HepG2 (cell line): ENCODE measurements at regions not wholly inside any gene's neighbourhood (a gene's known extent, or its start where the extent isn't known, plus 50 kb on each side); places are given as distances from the start of the nearest gene placed in this dataset.

ENCODE experiments used
- ATAC-seq: fragments of 200-7000 bp; cut with Tn5 transposase; 3 replicates; pipeline ENCODE4 v1.9.1; 2020; ENCODE audit warnings: mild to moderate bottlenecking, moderate library complexity
- BruUV-seq: library from RNA; stranded (reverse); fragments of 400-500 nt; replicated peaks from 2 replicates; lab custom pipeline; 2021; lab: Mats Ljungman, UMichigan
- CTCF ChIA-PET: fragments of 300-600 bp; formaldehyde crosslinking; extraction: SDS; loops from one replicate; lab custom pipeline; 2021; ENCODE audit warnings: low total read pairs, inconsistent platforms, low intra/inter-chr PET ratio; lab: Yijun Ruan, JAX
- POLR2A ChIA-PET: fragments of 350-600 bp; sonication (Branson Sonifier 250); formaldehyde crosslinking; loops from one replicate; lab custom pipeline; 2020; ENCODE audit warnings: antibody characterized with exemption, inconsistent platforms; lab: Yijun Ruan, JAX
- DNase-seq: peaks from one replicate; pipeline ENCODE4 v3.0.0-alpha.2; 2015; ENCODE audit warnings: low spot score
- FAIRE-seq: peaks from 3 replicates; lab custom pipeline; 2011; peaks lifted over from hg19 to GRCh38; lab: Jason Lieb, UNC
- H2AFZ ChIP-seq: one replicate; pipeline ENCODE4 v1.6.1; 2011; ENCODE audit warnings: low read length, inconsistent platforms
- H3K27ac ChIP-seq: fragments of 300-600 bp; 3 replicates; pipeline ENCODE4 v1.8.0; 2011; ENCODE audit warnings: mixed run types, mild to moderate bottlenecking, mixed read lengths, low read length, inconsistent platforms; ENCODE audit not compliant: insufficient read depth; ENCODE audit errors: extremely low read length
- H3K27me3 ChIP-seq, 2 experiments: fragments of 200-600 bp in 1 of 2; 2 replicates in 1 of 2; 3 replicates in 1 of 2; pipeline versions ENCODE4 v1.6.0 to v1.8.0; 2011; ENCODE audit warnings: low read length in 2 of 2, mild to moderate bottlenecking in 2 of 2, moderate library complexity in 2 of 2, inconsistent platforms in 1 of 2; ENCODE audit not compliant: insufficient read depth in 2 of 2, control insufficient read depth in 1 of 2
- H3K36me3 ChIP-seq, 2 experiments: fragments of 200-600 bp in 1 of 2; replicated peaks in 1 of 2; 2 replicates in 1 of 2; 3 replicates in 1 of 2; pipeline versions ENCODE4 v1.5.1 to v1.8.0; 2011; ENCODE audit warnings: low read length in 2 of 2, inconsistent platforms in 1 of 2; ENCODE audit not compliant: insufficient read depth in 2 of 2, control insufficient read depth in 1 of 2
- H3K4me1 ChIP-seq: 2 replicates; pipeline ENCODE4 v1.5.1; 2012; ENCODE audit warnings: low read length, inconsistent platforms; ENCODE audit not compliant: insufficient read depth
- H3K4me2 ChIP-seq: 2 replicates; pipeline ENCODE4 v1.6.0; 2011; ENCODE audit warnings: low read depth, low read length, inconsistent platforms
- H3K4me3 ChIP-seq, 3 experiments: fragments of 200-600 bp in 1 of 3; sonication (generic), shearing (Covaris generic) in 1 of 3; replicated peaks in 1 of 3; 2 replicates each; pipeline ENCODE4 v1.5.1; 2011 to 2016; ENCODE audit warnings: low read length in 3 of 3, inconsistent platforms in 2 of 3, low read depth in 2 of 3, mild to moderate bottlenecking in 2 of 3, control low read depth in 1 of 3, mixed read lengths in 1 of 3; ENCODE audit not compliant: insufficient read depth in 1 of 3
- H3K79me2 ChIP-seq: one replicate; pipeline ENCODE4 v1.6.1; 2011; ENCODE audit warnings: low read length, inconsistent platforms; ENCODE audit not compliant: insufficient read depth
- H3K9ac ChIP-seq: 2 replicates; pipeline ENCODE4 v1.6.0; 2011; ENCODE audit warnings: mild to moderate bottlenecking, low read depth, low read length, inconsistent platforms; ENCODE audit not compliant: insufficient read depth
- H3K9me3 ChIP-seq: 2 replicates; pipeline ENCODE4 v1.5.1; 2012; ENCODE audit warnings: mild to moderate bottlenecking, low read length
- H4K20me1 ChIP-seq: 2 replicates; pipeline ENCODE4 v1.6.0; 2011; ENCODE audit warnings: inconsistent platforms, mild to moderate bottlenecking, low read length, moderate library complexity; ENCODE audit not compliant: insufficient read depth
- CBX2 ChIP-seq, 2 experiments: fragments of 200-600 bp in 1 of 2; sonication (generic); formaldehyde crosslinking in 1 of 2; IDR thresholded peaks; 2 replicates each; pipeline versions ENCODE4 v1.7.0 to v1.8.1; 2018 to 2022; ENCODE audit warnings: low read depth in 2 of 2, low read length in 1 of 2, mild to moderate bottlenecking in 1 of 2, missing genetic modification reagents in 1 of 2
- CHD4 ChIP-seq: fragments of 200-600 bp; sonication (generic); IDR thresholded peaks from 2 replicates; pipeline ENCODE4 v1.7.0; 2017; ENCODE audit warnings: mild to moderate bottlenecking, low read length, borderline replicate concordance
- FIP1L1 ChIP-seq: fragments of 200-400 bp; formaldehyde crosslinking; IDR thresholded peaks from 2 replicates; pipeline ENCODE4 v1.6.1; 2018; ENCODE audit warnings: low read depth, mild to moderate bottlenecking, low read length, moderate library complexity, borderline replicate concordance; ENCODE audit not compliant: insufficient read depth
- FOXJ3 ChIP-seq: sonication (generic); formaldehyde crosslinking; IDR thresholded peaks from 2 replicates; pipeline ENCODE4 v1.4.0; 2020; ENCODE audit warnings: missing genetic modification reagents, mild to moderate bottlenecking, borderline replicate concordance
- HMG20A ChIP-seq: IDR thresholded peaks from 2 replicates; pipeline ENCODE4 v1.6.1; 2016; ENCODE audit warnings: borderline replicate concordance
- JDP2 ChIP-seq: sonication (generic); formaldehyde crosslinking; IDR thresholded peaks from 2 replicates; pipeline ENCODE4 v1.8.1; 2022; ENCODE audit warnings: missing genetic modification reagents, borderline replicate concordance
- NFE2L2 ChIP-seq: fragments of 150-350 bp; IDR thresholded peaks from 2 replicates; pipeline ENCODE4 v1.6.1; 2014; ENCODE audit warnings: low read length
- NR2F6 ChIP-seq, 2 experiments: IDR thresholded peaks; 2 replicates each; pipeline ENCODE4 v1.6.1; 2016; ENCODE audit warnings: antibody characterized with exemption in 1 of 2, mild to moderate bottlenecking in 1 of 2
- POLR2AphosphoS5 ChIP-seq: IDR thresholded peaks from 2 replicates; pipeline ENCODE4 v1.6.1; 2012; ENCODE audit warnings: low read depth, low read length
- RAD51 ChIP-seq: fragments of 450-650 bp; IDR thresholded peaks from 2 replicates; pipeline ENCODE4 v1.6.1; 2016; ENCODE audit warnings: borderline replicate concordance
- RXRA ChIP-seq: sonication (generic); formaldehyde crosslinking; IDR thresholded peaks from 2 replicates; pipeline ENCODE4 v1.5.1; 2020; ENCODE audit warnings: missing genetic modification reagents
- SALL2 ChIP-seq: sonication (generic); formaldehyde crosslinking; IDR thresholded peaks from 2 replicates; pipeline ENCODE4 v1.8.1; 2023; ENCODE audit warnings: mild to moderate bottlenecking, missing genetic modification reagents, inconsistent platforms
- TBL1XR1 ChIP-seq: fragments of 150-350 bp; IDR thresholded peaks from 2 replicates; pipeline ENCODE4 v1.6.1; 2014; ENCODE audit warnings: borderline replicate concordance, low read length; ENCODE audit not compliant: partially characterized antibody
- ZBTB40 ChIP-seq, 2 experiments: fragments of 450-650 bp in 1 of 2; sonication (generic) in 1 of 2; formaldehyde crosslinking in 1 of 2; IDR thresholded peaks; 2 replicates each; pipeline versions ENCODE4 v1.6.1 to v1.8.0; 2016 to 2022; ENCODE audit warnings: antibody characterized with exemption in 1 of 2, mild to moderate bottlenecking in 1 of 2, missing genetic modification reagents in 1 of 2
- ZNF160 ChIP-seq: sonication (generic); formaldehyde crosslinking; IDR thresholded peaks from 2 replicates; pipeline ENCODE4 v1.8.0; 2022; ENCODE audit warnings: mild to moderate bottlenecking, inconsistent platforms, missing genetic modification reagents
- ZNF549 ChIP-seq: sonication (generic); formaldehyde crosslinking; IDR thresholded peaks from 2 replicates; pipeline ENCODE4 v1.5.0; 2020; ENCODE audit warnings: missing genetic modification reagents
- ZNF605 ChIP-seq: sonication (generic); formaldehyde crosslinking; IDR thresholded peaks from 2 replicates; pipeline ENCODE4 v1.8.0; 2022; ENCODE audit warnings: mild to moderate bottlenecking, missing genetic modification reagents
- WGBS: methylation state at CpG from one replicate; pipeline ENCODE4 v1.1.6; 2017; ENCODE audit warnings: low lambda C conversion rate; 5-methylcytosine and 5-hydroxymethylcytosine counted together
- in situ Hi-C: cut with HindIII; loops from 2 replicates; pipeline ENCODE4 v1.10.0; 2017; ENCODE audit warnings: low pct_unique_long_range_greater_than_20kb; ENCODE audit not compliant: extremely low pct_ligation_motif_present
- intact Hi-C: fragments of 100-400 bp; cut with micrococcal nuclease; formaldehyde crosslinking; loops from one replicate; pipeline ENCODE4 v1.10.0; 2022; ENCODE audit not compliant: unreplicated experiment

- in situ Hi-C loops (no loop called here), intact Hi-C loops (no loop called here)
- Histone ChIP-seq H3K4me3 (no peak overlapping the region), H2AFZ (no peak overlapping the region), H3K79me2 (no peaks in the 10 kb centered on the region), H3K9me3 (no peaks in the 10 kb centered on the region), H3K4me2 (no peak overlapping the region), H3K36me3 (no peaks in the 10 kb centered on the region), H4K20me1 (no peaks in the 10 kb centered on the region), H3K4me1 (no peaks in the 10 kb centered on the region), H3K9ac (no peak overlapping the region), H3K27me3 (peaks cover 0 to 28% of the 10 kb centered on the region in 2 experiments; a peak in 3 of 5 replicates), H3K27ac (no peak overlapping the region)
- DNase-seq (no peak), FAIRE-seq (no peak), ATAC-seq (no peak)
- ChIA-PET CTCF (no interaction called here), POLR2A (no interaction called here)
- no TSS peak for BruUV-seq
- whole genome bisulfite sequencing, result 1% methylated on average over 5 of the region's 15 CpGs
- TF ChIP-seq ZNF605 (CRISPR knock-in tag), result no peak
- TF ChIP-seq TBL1XR1, result no peak
- no peak for TF ChIP-seq NFE2L2
- no peak for TF ChIP-seq FOXJ3 (CRISPR knock-in tag)
- no peak for TF ChIP-seq FIP1L1
- no peak for TF ChIP-seq ZNF160 (CRISPR knock-in tag)
- TF ChIP-seq POLR2AphosphoS5, result no peak
- no peak for TF ChIP-seq RAD51
- no peak for TF ChIP-seq ZNF549
- TF ChIP-seq JDP2 (CRISPR knock-in tag), result no peak
- TF ChIP-seq CBX2 (IDR thresholded peaks at IDR 0.05; ENCODE audit: low read depth, low read length), result no peak
- no peak for TF ChIP-seq CBX2 (CRISPR knock-in tag; IDR thresholded peaks at IDR 0.05; ENCODE audit: low read depth)
- no peak for TF ChIP-seq ZBTB40 (IDR thresholded peaks at IDR 0.05)
- TF ChIP-seq ZBTB40 (CRISPR knock-in tag; IDR thresholded peaks at IDR 0.05), result no peak
- no peak for TF ChIP-seq RXRA (CRISPR knock-in tag)
- no peak for TF ChIP-seq CHD4
- no peak for TF ChIP-seq HMG20A
- no peak for TF ChIP-seq SALL2 (CRISPR knock-in tag)
- no peak for TF ChIP-seq NR2F6 (IDR thresholded peaks at IDR 0.05)
- TF ChIP-seq NR2F6 (CRISPR knock-in tag; IDR thresholded peaks at IDR 0.05), result no peak
Observed at GRCh38 chr3:127394984-127395662, 107.3 kb upstream of the PRR20G start.
